Thyroid gland (tissue), 4 donors: ENCODE measurements at regions not wholly inside any gene's neighbourhood (a gene's known extent, or its start where the extent isn't known, plus 50 kb on each side); places are given as distances from the start of the nearest gene placed in this dataset.

ENCODE experiments used
- CTCF ChIP-seq, 6 experiments: fragments of 200-600 bp in 3 of 6; fragments of 450-650 bp in 3 of 6; sonication (generic) in 3 of 6; IDR thresholded peaks; one replicate each; pipeline ENCODE4 v1.5.1; 2016 to 2019; ENCODE audit warnings: antibody characterized with exemption in 6 of 6, mild to moderate bottlenecking in 2 of 6, inconsistent platforms in 1 of 6, moderate library complexity in 1 of 6
- POLR2A ChIP-seq, 2 donors: fragments of 450-650 bp; IDR thresholded peaks; one replicate each; pipeline ENCODE4 v1.6.1; 2017; ENCODE audit warnings: antibody characterized with exemption in 2 of 2, mild to moderate bottlenecking in 2 of 2, moderate library complexity in 1 of 2

- TF ChIP-seq POLR2A (IDR thresholded peaks at IDR 0.05): no peak
- TF ChIP-seq CTCF (IDR thresholded peaks at IDR 0.05): no peak
Observed at GRCh38 chr9:108258640-108259039, 597.1 kb downstream of the ACTL7B start.
